RPMI8226 (cell line): ENCODE measurements at regions not wholly inside any gene's neighbourhood (a gene's known extent, or its start where the extent isn't known, plus 50 kb on each side); places are given as distances from the start of the nearest gene placed in this dataset.
"Not testable (repeated sequence)": the region's sequence is repeated elsewhere in the genome, so short reads cannot be mapped to it uniquely, and the experiment has no call there.

Experiments used
- DNase-seq: peaks from one replicate; pipeline ENCODE4 v3.0.0-alpha.2; 2015

DNA sequence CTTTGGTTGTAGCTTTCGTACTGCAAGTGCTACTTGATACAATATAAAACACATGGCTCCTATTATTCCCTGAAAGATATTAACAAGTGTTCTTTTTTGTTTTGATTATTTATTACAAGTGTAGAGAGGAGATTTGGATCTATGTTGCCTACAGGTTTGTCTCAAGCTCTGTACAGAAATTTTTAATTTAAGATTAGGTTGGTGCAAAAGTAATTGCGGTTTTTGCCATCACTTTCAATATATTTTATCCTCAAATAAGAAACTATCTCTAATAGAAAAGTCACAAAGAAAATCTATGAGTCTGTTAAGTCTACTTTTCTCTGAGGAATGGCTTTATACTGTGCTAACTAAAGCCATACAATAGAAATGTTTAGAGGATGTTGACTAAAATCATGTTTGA, 1086.1 kb downstream of the GRM8 start:
- DNase-seq, result no peak

- DNase-seq, result no peak
These were observed 1089.1 kb downstream of the GRM8 start for GRCh38 chr7:126163647-126164046.

DNA sequence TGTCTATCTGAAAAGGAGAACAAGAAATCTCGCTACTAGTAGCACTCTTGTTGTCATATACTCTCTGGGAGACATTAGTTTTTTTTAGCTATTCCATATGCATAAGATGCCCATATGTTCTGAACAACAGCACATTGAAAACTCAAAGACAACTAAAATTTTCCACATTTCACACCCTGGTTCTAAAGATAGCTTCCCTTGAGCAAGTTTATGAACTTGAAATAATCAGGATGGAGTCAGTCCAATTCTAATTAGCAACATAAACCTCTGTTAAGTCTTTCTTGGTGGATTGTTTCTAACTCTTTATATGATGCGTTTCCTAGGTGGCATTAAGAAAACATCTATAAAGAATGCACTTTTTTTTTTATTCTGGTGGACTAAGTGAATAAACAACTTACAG, 1095.3 kb downstream of the GRM8 start:
- no peak for DNase-seq

GRCh38 chr7:126150278-126150958, 1102.3 kb downstream of the GRM8 start:
- no peak for DNase-seq

DNA sequence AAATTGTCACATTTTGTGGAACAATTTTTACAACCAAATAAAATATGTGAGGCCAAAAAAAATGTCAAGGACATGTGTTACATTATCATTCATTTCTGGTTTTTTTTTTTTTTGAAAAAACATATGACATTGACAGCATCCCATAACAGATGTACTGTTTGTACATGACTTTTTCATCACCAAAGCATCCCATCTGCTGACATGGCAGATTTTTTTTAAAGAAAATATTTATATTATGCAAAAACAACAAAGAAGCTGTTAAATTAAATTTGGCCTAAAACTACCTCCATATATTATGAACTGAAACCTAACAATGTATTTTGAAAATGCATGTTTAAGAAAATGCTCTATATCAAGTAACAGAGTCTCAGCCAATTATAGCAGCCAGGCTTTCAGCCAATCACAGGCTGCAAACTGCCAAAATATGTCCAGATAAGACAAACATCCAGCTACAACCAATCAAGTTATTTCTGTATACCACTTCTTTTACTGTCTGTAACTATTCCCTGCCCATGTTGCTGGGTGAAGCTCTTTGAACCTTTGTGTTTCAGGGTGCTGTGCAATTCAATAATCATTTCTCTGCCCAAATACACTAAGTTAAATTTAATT, 1111.8 kb downstream of the GRM8 start:
- DNase-seq, result no peak

DNA sequence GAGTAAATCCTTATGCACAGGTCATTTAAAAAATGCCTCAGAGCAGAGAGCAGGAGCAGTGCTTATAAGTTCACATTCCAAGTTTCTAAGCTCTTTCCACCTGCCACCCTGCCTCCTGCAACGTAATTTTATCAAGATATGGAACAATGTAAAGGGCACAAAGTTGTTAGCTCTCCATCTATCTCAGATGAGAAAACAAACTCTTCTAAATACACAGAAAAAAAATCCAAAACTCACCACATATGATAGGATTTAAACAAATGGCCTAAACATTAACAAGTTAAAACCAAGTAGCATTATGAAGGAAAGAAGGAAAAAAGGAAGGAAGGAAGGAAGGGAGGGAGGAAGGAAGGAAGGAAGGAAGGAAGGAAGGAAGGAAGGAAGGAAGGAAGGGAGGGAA, 1132.8 kb downstream of the GRM8 start:
- no peak for DNase-seq

GRCh38 chr7:126103582-126103981, 1149.2 kb downstream of the GRM8 start:
- no peak for DNase-seq

- no peak for DNase-seq
These were observed 1153.4 kb upstream of the POT1 start for GRCh38 chr7:126083014-126083413.

GRCh38 chr7:126079581-126079980, 1150.0 kb upstream of the POT1 start:
- no peak for DNase-seq

DNA sequence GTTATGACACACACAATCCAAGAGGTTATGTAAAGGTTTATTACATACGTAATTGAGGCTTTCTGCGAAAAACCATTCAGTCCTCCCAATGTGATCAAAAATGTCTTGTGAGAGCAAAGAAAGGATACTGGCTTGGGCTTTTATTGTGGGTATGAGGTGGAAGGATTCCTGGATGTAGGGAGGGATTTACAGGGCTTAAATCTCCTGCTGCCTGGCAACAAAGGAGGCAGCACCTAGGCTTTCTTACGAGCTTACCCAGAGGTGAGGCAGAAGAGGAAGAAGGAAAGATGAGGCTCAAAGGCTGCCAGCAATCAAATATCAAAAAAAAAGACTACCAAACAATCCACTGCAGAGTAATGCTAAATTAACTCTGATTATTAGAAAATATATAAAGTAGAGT, 1149.5 kb upstream of the POT1 start:
- DNase-seq, result no peak

- no peak for DNase-seq
These were observed 1136.1 kb upstream of the POT1 start for GRCh38 chr7:126065766-126066165.

- no peak for DNase-seq
These were observed 1128.4 kb upstream of the POT1 start for GRCh38 chr7:126057979-126058378.

- not testable (repeated sequence) for DNase-seq
These were observed 1127.0 kb upstream of the POT1 start for GRCh38 chr7:126056613-126057012.

GRCh38 chr7:126052229-126052628, 1122.6 kb upstream of the POT1 start:
- no peak for DNase-seq

DNA sequence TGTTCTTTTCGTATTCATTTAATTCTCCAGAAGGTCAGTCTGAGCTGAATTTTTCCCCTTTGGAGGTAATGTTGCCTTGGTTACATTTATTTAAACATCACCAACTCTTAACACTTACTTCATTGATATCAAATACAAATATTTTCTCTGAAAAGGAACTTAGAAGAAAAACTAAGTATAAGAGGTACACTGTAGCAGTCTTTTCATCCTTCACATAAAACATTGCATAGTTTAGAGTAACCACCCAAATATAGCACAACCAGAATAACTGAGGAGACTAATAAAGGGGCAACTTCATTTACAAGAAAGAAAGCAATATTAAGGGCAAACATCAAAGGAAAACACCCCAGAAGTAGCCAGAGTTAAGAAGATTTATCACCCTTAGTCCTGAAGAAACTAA, 1115.0 kb upstream of the POT1 start:
- no peak for DNase-seq

DNA sequence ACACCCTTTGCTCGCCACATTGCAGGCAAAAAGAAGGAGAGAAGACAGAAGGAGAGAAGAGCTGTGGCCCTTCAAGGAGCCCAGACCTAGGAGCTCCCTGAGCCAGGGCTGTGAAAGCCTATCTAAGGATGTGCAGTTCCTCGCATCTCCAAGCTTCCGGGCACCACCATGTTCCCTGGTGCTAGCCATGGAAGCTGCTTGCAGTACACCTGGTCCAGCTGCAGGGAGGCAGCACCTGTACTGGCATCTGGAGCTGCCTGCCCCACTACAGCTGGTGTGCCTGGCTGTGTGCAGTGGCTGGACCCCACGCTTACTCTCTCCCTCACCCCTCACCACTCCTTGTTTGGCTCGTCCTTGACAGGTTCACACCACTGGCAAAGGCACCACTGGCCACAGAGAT, 1111.8 kb upstream of the POT1 start:
- no peak for DNase-seq

- DNase-seq, result no peak
These were observed 1110.8 kb upstream of the POT1 start for GRCh38 chr7:126040114-126041045.

GRCh38 chr7:126026421-126027088, 1096.9 kb upstream of the POT1 start:
- no peak for DNase-seq

- DNase-seq, result no peak
These were observed 1092.8 kb upstream of the POT1 start for GRCh38 chr7:126022452-126022851.

DNA sequence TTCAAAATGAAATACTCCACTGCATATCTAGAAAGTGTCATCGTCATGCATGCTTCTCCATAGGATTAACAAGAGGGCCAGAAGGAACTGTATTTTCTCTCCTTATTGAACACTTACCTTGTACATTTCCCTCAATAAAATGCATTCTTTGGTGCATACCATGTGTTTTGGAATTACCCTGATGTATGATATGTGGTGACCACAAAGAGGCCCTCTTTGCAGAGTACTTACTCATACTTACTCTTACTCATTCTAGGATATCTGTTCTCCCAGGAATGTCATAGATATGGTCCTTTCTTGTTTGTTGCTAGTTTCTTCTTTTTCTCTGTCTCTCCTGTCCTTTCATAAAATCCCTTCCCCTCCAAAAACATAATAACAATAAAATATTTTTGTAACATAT, 1087.1 kb upstream of the POT1 start:
- DNase-seq, result no peak

DNA sequence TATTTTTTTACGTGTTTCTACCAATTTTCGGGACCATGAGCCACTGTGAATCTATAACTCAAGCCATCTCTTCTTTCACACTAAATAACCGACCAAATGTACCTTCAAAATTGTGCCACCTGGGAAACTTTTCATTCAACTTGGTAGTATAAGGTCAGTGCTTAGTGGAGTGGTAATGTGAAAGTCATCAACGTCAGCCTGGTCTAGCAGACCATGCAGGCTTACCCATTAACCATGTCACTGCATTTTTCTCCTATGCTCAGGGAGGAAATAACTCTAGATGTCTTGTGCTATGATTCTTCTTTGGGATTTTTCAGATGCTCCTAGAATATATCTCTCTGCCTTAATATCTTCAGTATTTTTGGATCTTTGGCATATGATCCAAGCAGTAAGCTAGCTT, 1075.4 kb upstream of the POT1 start:
- DNase-seq, result no peak

GRCh38 chr7:126001349-126001748, 1071.7 kb upstream of the POT1 start:
- no peak for DNase-seq

GRCh38 chr7:125984795-125985194, 1055.2 kb upstream of the POT1 start:
- DNase-seq, result no peak
